HG03060 (cell line): ENCODE measurements at regions not wholly inside any gene's neighbourhood (a gene's known extent, or its start where the extent isn't known, plus 50 kb on each side); places are given as distances from the start of the nearest gene placed in this dataset.

Experiments used
- ATAC-seq: cut with Tn5 transposase; IDR thresholded peaks from one replicate; pipeline ENCODE4 v1.9.1; 2021; ENCODE audit warnings: low read depth, moderate number of reproducible peaks; ENCODE audit not compliant: unreplicated experiment

- no peak for ATAC-seq
These were observed 170.2 kb downstream of the UTP18 start for GRCh38 chr17:51430591-51430990.

GRCh38 chr17:51434434-51435170 is 174.3 kb downstream of the UTP18 start:
- no peak for ATAC-seq

- ATAC-seq = no peak
These were observed 174.8 kb downstream of the UTP18 start for GRCh38 chr17:51435171-51435552.

- peak; percentile 60 for ATAC-seq
These were observed 175.3 kb downstream of the UTP18 start for GRCh38 chr17:51435641-51436091.

- no peak for ATAC-seq
These were observed 179.3 kb downstream of the UTP18 start for GRCh38 chr17:51439395-51440229.

GRCh38 chr17:51441431-51441830 is 181.1 kb downstream of the UTP18 start:
- ATAC-seq = no peak

- no peak for ATAC-seq
These were observed 181.9 kb downstream of the UTP18 start for GRCh38 chr17:51442088-51442865.

GRCh38 chr17:51443646-51444045 is 183.3 kb downstream of the UTP18 start:
- ATAC-seq = no peak

- no peak for ATAC-seq
These were observed 185.6 kb downstream of the UTP18 start for GRCh38 chr17:51445946-51446345.

GRCh38 chr17:51454456-51454978 is 194.2 kb downstream of the UTP18 start:
- ATAC-seq = no peak

GRCh38 chr17:51455211-51455610 is 194.9 kb downstream of the UTP18 start:
- ATAC-seq = no peak

GRCh38 chr17:51455931-51456330 is 195.6 kb downstream of the UTP18 start:
- no peak for ATAC-seq

GRCh38 chr17:51456942-51457341 is 196.6 kb downstream of the UTP18 start:
- no peak for ATAC-seq

- no peak for ATAC-seq
These were observed 201.2 kb downstream of the UTP18 start for GRCh38 chr17:51461578-51462004.

- ATAC-seq = no peak
These were observed 203.0 kb downstream of the UTP18 start for GRCh38 chr17:51463353-51463752.

GRCh38 chr17:51467336-51467735 is 207.0 kb downstream of the UTP18 start:
- ATAC-seq = no peak

- no peak for ATAC-seq
These were observed 212.4 kb downstream of the UTP18 start for GRCh38 chr17:51472670-51473205.

- no peak for ATAC-seq
These were observed 214.4 kb downstream of the UTP18 start for GRCh38 chr17:51474764-51475163.

- no peak for ATAC-seq
These were observed 215.4 kb downstream of the UTP18 start for GRCh38 chr17:51475730-51476129.

- ATAC-seq = no peak
These were observed 219.0 kb downstream of the UTP18 start for GRCh38 chr17:51479303-51479702.
